Endothelial cell of umbilical vein (primary cell): ENCODE measurements at regions not wholly inside any gene's neighbourhood (a gene's known extent, or its start where the extent isn't known, plus 50 kb on each side); places are given as distances from the start of the nearest gene placed in this dataset.

Experiments used
- EZH2 ChIP-seq: IDR thresholded peaks from 2 replicates; pipeline ENCODE4 v1.6.1; 2012; ENCODE audit warnings: borderline replicate concordance, low read depth, mild to moderate bottlenecking, moderate library complexity, low read length, inconsistent platforms; ENCODE audit not compliant: severe bottlenecking
- GATA2 ChIP-seq: IDR thresholded peaks from 2 replicates; pipeline ENCODE4 v1.7.0; 2011; ENCODE audit warnings: low read depth, mild to moderate bottlenecking, moderate library complexity, mixed read lengths, low read length; ENCODE audit not compliant: insufficient read length, insufficient read depth
- MYC ChIP-seq: IDR thresholded peaks from one replicate; pipeline ENCODE4 v1.6.1; 2011; ENCODE audit warnings: mild to moderate bottlenecking, low read depth, low read length
- POLR2A ChIP-seq: IDR thresholded peaks from 2 replicates; pipeline ENCODE4 v1.6.1; 2012; ENCODE audit warnings: low read depth, mild to moderate bottlenecking, control low read depth, low read length
- POLR2AphosphoS5 ChIP-seq: IDR thresholded peaks from 2 replicates; pipeline ENCODE4 v1.6.1; 2012; ENCODE audit warnings: low read depth, mild to moderate bottlenecking, control low read depth, low read length, moderate library complexity; ENCODE audit not compliant: insufficient read depth
- TF ChIP-seq, protein P1 (sequence below), 2 donors: IDR thresholded peaks; 1 replicate in 1 of 2; 2 replicates in 1 of 2; pipeline ENCODE4 v1.5.1; 2011; ENCODE audit warnings: low read length in 2 of 2, mild to moderate bottlenecking in 2 of 2, moderate library complexity in 2 of 2, control low read depth in 1 of 2, inconsistent platforms in 1 of 2, low read depth in 1 of 2; ENCODE audit not compliant: insufficient read depth in 1 of 2; ENCODE audit errors: extremely low read depth in 1 of 2
- TF ChIP-seq, protein P2 (sequence below): IDR thresholded peaks from 2 replicates; pipeline ENCODE4 v1.6.1; 2011; ENCODE audit not compliant: insufficient read depth, insufficient read length

DNA sequence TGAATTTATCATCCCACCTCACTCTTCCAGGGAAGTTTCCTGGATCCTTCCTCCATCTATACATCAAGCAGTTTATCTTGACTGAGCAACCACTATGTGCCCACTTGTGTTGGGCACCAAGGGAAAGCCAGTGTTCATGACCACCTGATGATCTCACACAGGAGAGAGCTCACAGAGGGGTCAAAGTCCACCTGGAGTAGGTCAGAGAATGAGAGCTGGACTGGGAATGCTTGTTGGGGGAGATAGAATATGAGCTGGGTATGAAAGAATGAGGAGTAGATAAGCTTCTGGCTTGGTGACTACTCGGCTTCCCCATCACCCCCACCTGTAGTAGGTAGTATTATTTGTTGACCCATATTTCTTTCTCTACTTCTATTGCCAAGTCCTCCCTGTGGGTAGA is 72.2 kb upstream of the CYRIA start:
- TF ChIP-seq, protein P1, sequence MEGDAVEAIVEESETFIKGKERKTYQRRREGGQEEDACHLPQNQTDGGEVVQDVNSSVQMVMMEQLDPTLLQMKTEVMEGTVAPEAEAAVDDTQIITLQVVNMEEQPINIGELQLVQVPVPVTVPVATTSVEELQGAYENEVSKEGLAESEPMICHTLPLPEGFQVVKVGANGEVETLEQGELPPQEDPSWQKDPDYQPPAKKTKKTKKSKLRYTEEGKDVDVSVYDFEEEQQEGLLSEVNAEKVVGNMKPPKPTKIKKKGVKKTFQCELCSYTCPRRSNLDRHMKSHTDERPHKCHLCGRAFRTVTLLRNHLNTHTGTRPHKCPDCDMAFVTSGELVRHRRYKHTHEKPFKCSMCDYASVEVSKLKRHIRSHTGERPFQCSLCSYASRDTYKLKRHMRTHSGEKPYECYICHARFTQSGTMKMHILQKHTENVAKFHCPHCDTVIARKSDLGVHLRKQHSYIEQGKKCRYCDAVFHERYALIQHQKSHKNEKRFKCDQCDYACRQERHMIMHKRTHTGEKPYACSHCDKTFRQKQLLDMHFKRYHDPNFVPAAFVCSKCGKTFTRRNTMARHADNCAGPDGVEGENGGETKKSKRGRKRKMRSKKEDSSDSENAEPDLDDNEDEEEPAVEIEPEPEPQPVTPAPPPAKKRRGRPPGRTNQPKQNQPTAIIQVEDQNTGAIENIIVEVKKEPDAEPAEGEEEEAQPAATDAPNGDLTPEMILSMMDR (IDR thresholded peaks at IDR 0.05; ENCODE audit: extremely low read depth in 1 of 2, insufficient read depth in 1 of 2, low read depth in 1 of 2, low read length in 2 of 2) = no peak
- no peak for TF ChIP-seq POLR2A
- TF ChIP-seq POLR2AphosphoS5 = no peak
- TF ChIP-seq EZH2 = no peak
- no peak for TF ChIP-seq GATA2
- no peak for TF ChIP-seq MYC
- TF ChIP-seq, protein P2, sequence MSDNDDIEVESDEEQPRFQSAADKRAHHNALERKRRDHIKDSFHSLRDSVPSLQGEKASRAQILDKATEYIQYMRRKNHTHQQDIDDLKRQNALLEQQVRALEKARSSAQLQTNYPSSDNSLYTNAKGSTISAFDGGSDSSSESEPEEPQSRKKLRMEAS = no peak
